B cell (primary cell): ENCODE measurements at regions not wholly inside any gene's neighbourhood (a gene's known extent, or its start where the extent isn't known, plus 50 kb on each side); places are given as distances from the start of the nearest gene placed in this dataset.

ENCODE experiments used
- ATAC-seq: fragments of 200-7000 bp; cut with Tn5 transposase; one replicate; pipeline ENCODE4 v1.10.0; 2021; ENCODE audit warnings: low read depth, mild to moderate bottlenecking, moderate number of reproducible peaks, moderate library complexity
- CTCF ChIA-PET: fragments of 350-600 bp; sonication (Branson Sonifier 250); formaldehyde crosslinking; loops from one replicate; lab custom pipeline; 2021; ENCODE audit warnings: antibody characterized with exemption, inconsistent platforms; lab: Charles Lee
- POLR2A ChIA-PET: fragments of 350-600 bp; sonication (Branson Sonifier 250); formaldehyde crosslinking; loops from one replicate; lab custom pipeline; 2021; ENCODE audit warnings: antibody characterized with exemption; lab: Charles Lee
- DNase-seq: peaks from one replicate; pipeline ENCODE4 v3.0.0; 2013
- H2AFZ ChIP-seq: 2 replicates; pipeline ENCODE4 v1.6.1; 2012; ENCODE audit warnings: mild to moderate bottlenecking, low read depth, low read length; ENCODE audit not compliant: insufficient read depth, poor library complexity, severe bottlenecking
- H3K27ac ChIP-seq, 2 donors: 1 replicate in 1 of 2; 2 replicates in 1 of 2; pipeline ENCODE4 v1.5.1; 2012 to 2013; ENCODE audit warnings: low read length in 2 of 2, mild to moderate bottlenecking in 2 of 2, moderate library complexity in 1 of 2
- H3K27me3 ChIP-seq, 4 experiments: fragments of 200-600 bp in 1 of 4; sonication (generic) in 1 of 4; replicated peaks in 1 of 4; 1 replicate in 2 of 4; 2 replicates in 2 of 4; pipeline versions ENCODE4 v1.6.1 to v1.7.0; 2013 to 2016; ENCODE audit warnings: low read length in 3 of 4, mild to moderate bottlenecking in 2 of 4, mixed read lengths in 1 of 4, moderate library complexity in 1 of 4; ENCODE audit not compliant: insufficient read depth in 4 of 4, control insufficient read depth in 3 of 4; ENCODE audit errors: control extremely low read depth in 1 of 4
- H3K36me3 ChIP-seq, 2 experiments: replicated peaks in 1 of 2; 1 replicate in 1 of 2; 2 replicates in 1 of 2; pipeline versions ENCODE4 v1.6.1 to v1.7.1; 2013; ENCODE audit warnings: low read length in 1 of 2; ENCODE audit not compliant: insufficient read depth in 2 of 2, control insufficient read depth in 1 of 2; ENCODE audit errors: control extremely low read depth in 1 of 2, extremely low read depth in 1 of 2
- H3K4me1 ChIP-seq, 2 donors: fragments of 200-600 bp in 1 of 2; sonication (generic) in 1 of 2; 1 replicate in 1 of 2; 2 replicates in 1 of 2; pipeline versions ENCODE4 v1.5.1 to v1.6.1; 2013 to 2017; ENCODE audit warnings: low read length in 2 of 2; ENCODE audit not compliant: control insufficient read depth in 2 of 2, insufficient read depth in 2 of 2
- H3K4me2 ChIP-seq: replicated peaks from 2 replicates; pipeline ENCODE3; 2012; ENCODE audit warnings: mild to moderate bottlenecking, low read depth, low read length; ENCODE audit not compliant: poor library complexity, severe bottlenecking
- H3K4me3 ChIP-seq, 5 experiments: fragments of 200-600 bp in 1 of 5; sonication (generic) in 1 of 5; 1 replicate in 3 of 5; 2 replicates in 2 of 5; pipeline versions ENCODE4 v1.5.1 to v1.7.0; 2011 to 2016; ENCODE audit warnings: low read length in 4 of 5, mild to moderate bottlenecking in 4 of 5, low read depth in 2 of 5, control low read depth in 1 of 5, moderate library complexity in 1 of 5; ENCODE audit not compliant: insufficient read depth in 1 of 5; ENCODE audit errors: control extremely low read depth in 1 of 5, extremely low read depth in 1 of 5
- H3K79me2 ChIP-seq: fragments of 200-600 bp; sonication (generic); one replicate; pipeline ENCODE4 v1.6.0; 2016; ENCODE audit warnings: low read length; ENCODE audit not compliant: control insufficient read depth, insufficient read depth
- H3K9ac ChIP-seq: fragments of 200-600 bp; sonication (generic); 2 replicates; pipeline ENCODE4 v1.6.1; 2017; ENCODE audit warnings: mild to moderate bottlenecking, low read length, moderate library complexity
- H3K9me3 ChIP-seq, 3 donors: one replicate each; pipeline versions ENCODE4 v1.6.1 to v1.7.1; 2013; ENCODE audit warnings: low read length in 2 of 3; ENCODE audit not compliant: control insufficient read depth in 2 of 3, insufficient read depth in 1 of 3; ENCODE audit errors: control extremely low read depth in 1 of 3
- H4K20me1 ChIP-seq: 2 replicates; pipeline ENCODE4 v1.6.0; 2012; ENCODE audit warnings: mild to moderate bottlenecking, low read length; ENCODE audit not compliant: insufficient read depth, control insufficient read depth, poor library complexity, severe bottlenecking
- H3K27ac Mint-ChIP-seq: one replicate; pipeline ENCODE4 v1.8.0; 2021; ENCODE audit warnings: mixed read lengths
- H3K27me3 Mint-ChIP-seq: one replicate; pipeline ENCODE4 v1.8.0; 2021; ENCODE audit warnings: mixed read lengths
- H3K4me1 Mint-ChIP-seq: one replicate; pipeline ENCODE4 v1.8.0; 2021; ENCODE audit warnings: mixed read lengths
- H3K4me3 Mint-ChIP-seq: one replicate; pipeline ENCODE4 v1.8.0; 2021; ENCODE audit warnings: mixed read lengths
- H3K9me3 Mint-ChIP-seq: one replicate; pipeline ENCODE4 v1.8.0; 2022; ENCODE audit warnings: mixed read lengths; ENCODE audit not compliant: insufficient read depth
- CTCF ChIP-seq: fragments of 200-600 bp; IDR thresholded peaks from one replicate; pipeline ENCODE4 v1.8.0; 2022; ENCODE audit warnings: antibody characterized with exemption, mild to moderate bottlenecking
- EZH2 ChIP-seq: IDR thresholded peaks from 2 replicates; pipeline ENCODE4 v1.6.1; 2012; ENCODE audit warnings: borderline replicate concordance, low read depth, mild to moderate bottlenecking, moderate library complexity, low read length; ENCODE audit not compliant: insufficient read depth, poor library complexity, severe bottlenecking
- WGBS: methylation state at CpG from one replicate; pipeline ENCODE4 v1.1.5; 2013; ENCODE audit warnings: missing lambda C conversion rate; ENCODE audit not compliant: insufficient coverage; 5-methylcytosine and 5-hydroxymethylcytosine counted together
- intact Hi-C: fragments of 100-400 bp; cut with micrococcal nuclease; formaldehyde crosslinking; loops from one replicate; pipeline ENCODE4 v1.10.0; 2022

- Mint-ChIP-seq H3K27ac (no peak overlapping the region), H3K4me1 (no peaks in the 10 kb centered on the region), H3K27me3 (no peaks in the 10 kb centered on the region), H3K4me3 (no peak overlapping the region), H3K9me3 (peaks cover 2% of the 10 kb centered on the region)
- Histone ChIP-seq H3K27ac (no peak overlapping the region), H4K20me1 (no peaks in the 10 kb centered on the region), H3K4me2 (no peak overlapping the region), H3K4me3 (no peak overlapping the region), H3K4me1 (no peaks in the 10 kb centered on the region), H3K9me3 (peaks cover 0 to 10% (median 0%) of the 10 kb centered on the region in 3 donors), H3K79me2 (no peaks in the 10 kb centered on the region), H3K27me3 (no peaks in the 10 kb centered on the region), H3K36me3 (no peaks in the 10 kb centered on the region), H2AFZ (no peak overlapping the region), H3K9ac (no peak overlapping the region)
- no peak for TF ChIP-seq CTCF
- TF ChIP-seq EZH2, result no peak
- WGBS, result no CpG with 5 or more reads among the region's 2 CpGs
- intact Hi-C loops, result no loop called here
- ATAC-seq (no peak), DNase-seq (no peak)
- POLR2A ChIA-PET, result no interaction called here
- CTCF ChIA-PET, result interaction anchor here (0.8 kb wide), 1 partner anchor 210 kb away, joined by 3 read pairs; no protein-coding TSS in a partner anchor
These were observed 207.9 kb upstream of the CSNK1A1L start for GRCh38 chr13:37313372-37313771.

- ChIA-PET POLR2A (no interaction called here), CTCF (no interaction called here)
- H3K4me1 Mint-ChIP-seq, result no peaks in the 10 kb centered on the region
- no peaks in the 10 kb centered on the region for H3K9me3 Mint-ChIP-seq
- ATAC-seq (no peak), DNase-seq (no peak)
- Histone ChIP-seq H3K4me1 (no peaks in the 10 kb centered on the region), H3K9ac (no peak overlapping the region), H4K20me1 (no peaks in the 10 kb centered on the region), H3K9me3 (no peaks in the 10 kb centered on the region), H3K36me3 (no peaks in the 10 kb centered on the region), H3K79me2 (no peaks in the 10 kb centered on the region), H3K27me3 (no peaks in the 10 kb centered on the region), H2AFZ (no peak overlapping the region), H3K4me2 (no peak overlapping the region), H3K4me3 (no peak overlapping the region), H3K27ac (no peak overlapping the region)
- no peak overlapping the region for H3K4me3 Mint-ChIP-seq
- TF ChIP-seq CTCF, result no peak
- TF ChIP-seq EZH2, result no peak
- no peak overlapping the region for H3K27ac Mint-ChIP-seq
- WGBS, result 61% methylated on average over 3 of the region's 4 CpGs
- intact Hi-C loops, result no loop called here
- H3K27me3 Mint-ChIP-seq, result no peaks in the 10 kb centered on the region
These were observed 201.5 kb upstream of the CSNK1A1L start for GRCh38 chr13:37306778-37307544.
